H1 (cell line): ENCODE measurements at regions not wholly inside any gene's neighbourhood (a gene's known extent, or its start where the extent isn't known, plus 50 kb on each side); places are given as distances from the start of the nearest gene placed in this dataset.
"Not testable (repeated sequence)": the region's sequence is repeated elsewhere in the genome, so short reads cannot be mapped to it uniquely, and the experiment has no call there.

Experiments
- CTCF ChIA-PET: fragments of 300-600 bp; sonication (Branson Sonifier 250); formaldehyde crosslinking; loops from one replicate; lab custom pipeline; 2021; ENCODE audit not compliant: partially characterized antibody; lab: Charles Lee
- POLR2A ChIA-PET: fragments of 300-600 bp; sonication (Branson Sonifier 250); formaldehyde crosslinking; loops from one replicate; lab custom pipeline; 2021; ENCODE audit warnings: inconsistent platforms; ENCODE audit not compliant: partially characterized antibody; lab: Charles Lee
- DNase-seq, 2 experiments: peaks; one replicate each; pipeline versions ENCODE4 v3.0.0 to v3.0.0-alpha.2; 2010 to 2022; ENCODE audit warnings: low spot score in 2 of 2, low read depth in 1 of 2, mixed read lengths in 1 of 2
- FAIRE-seq: peaks from 2 replicates; lab custom pipeline; 2011; peaks lifted over from hg19 to GRCh38; lab: Jason Lieb, UNC
- H2AFZ ChIP-seq: 2 replicates; pipeline ENCODE4 v1.8.1; 2012; ENCODE audit warnings: low read length, inconsistent platforms
- H2AK5ac ChIP-seq: 2 replicates; pipeline ENCODE4 v1.6.1; 2013; ENCODE audit warnings: low read depth, low read length
- H2BK120ac ChIP-seq: replicated peaks from 2 replicates; pipeline ENCODE3; 2013; ENCODE audit warnings: low read depth, low read length, inconsistent platforms
- H2BK12ac ChIP-seq: 2 replicates; pipeline ENCODE4 v1.6.1; 2013; ENCODE audit warnings: low read depth, low read length
- H2BK15ac ChIP-seq: 2 replicates; pipeline ENCODE4 v1.6.1; 2013; ENCODE audit warnings: low read length
- H2BK20ac ChIP-seq: 2 replicates; pipeline ENCODE4 v1.6.1; 2013; ENCODE audit warnings: low read length
- H2BK5ac ChIP-seq: 2 replicates; pipeline ENCODE4 v1.6.1; 2013; ENCODE audit warnings: low read depth, low read length
- H3K14ac ChIP-seq: 2 replicates; pipeline ENCODE4 v1.6.1; 2013; ENCODE audit warnings: inconsistent platforms; ENCODE audit not compliant: insufficient read length
- H3K18ac ChIP-seq: 2 replicates; pipeline ENCODE4 v1.6.1; 2013; ENCODE audit warnings: low read length; ENCODE audit errors: extremely low read depth
- H3K23ac ChIP-seq: 2 replicates; pipeline ENCODE4 v1.6.1; 2013; ENCODE audit warnings: inconsistent platforms; ENCODE audit not compliant: insufficient read length
- H3K23me2 ChIP-seq: 2 replicates; pipeline ENCODE4 v1.6.1; 2013; ENCODE audit warnings: low read depth, low read length
- H3K27ac ChIP-seq: 2 replicates; pipeline ENCODE4 v1.6.1; 2011; ENCODE audit warnings: low read depth, low read length, inconsistent platforms
- H3K27me3 ChIP-seq, 4 experiments: replicated peaks in 1 of 4; 1 replicate in 1 of 4; 2 replicates in 3 of 4; pipeline versions ENCODE4 v1.6.1 to v1.8.1; 2011 to 2013; ENCODE audit warnings: low read length in 3 of 4, mild to moderate bottlenecking in 3 of 4, inconsistent platforms in 2 of 4, mixed read lengths in 2 of 4, moderate library complexity in 1 of 4; ENCODE audit not compliant: control insufficient read depth in 3 of 4, insufficient read depth in 3 of 4; ENCODE audit errors: extremely low read depth in 1 of 4
- H3K36me3 ChIP-seq, 4 experiments: 2 replicates each; pipeline versions ENCODE4 v1.6.1 to v1.8.1; 2011 to 2013; ENCODE audit warnings: mild to moderate bottlenecking in 4 of 4, low read length in 3 of 4, moderate library complexity in 2 of 4, control low read depth in 1 of 4, inconsistent platforms in 1 of 4; ENCODE audit not compliant: insufficient read depth in 4 of 4, control insufficient read depth in 2 of 4
- H3K4ac ChIP-seq: replicated peaks from 2 replicates; pipeline ENCODE3; 2013; ENCODE audit warnings: low read length, low read depth, mixed read lengths, inconsistent platforms; ENCODE audit not compliant: insufficient read length
- H3K4me1 ChIP-seq, 4 experiments: replicated peaks in 1 of 4; 1 replicate in 1 of 4; 2 replicates in 3 of 4; pipeline versions ENCODE4 v1.6.1 to v1.8.1; 2011 to 2013; ENCODE audit warnings: low read length in 3 of 4, inconsistent platforms in 2 of 4, mixed read lengths in 1 of 4; ENCODE audit not compliant: insufficient read depth in 4 of 4, control insufficient read depth in 3 of 4
- H3K4me2 ChIP-seq, 2 experiments: 2 replicates each; pipeline versions ENCODE4 v1.6.1 to v1.8.1; 2011 to 2013; ENCODE audit warnings: low read depth in 2 of 2, low read length in 2 of 2, control low read depth in 1 of 2, inconsistent platforms in 1 of 2, mild to moderate bottlenecking in 1 of 2; ENCODE audit not compliant: insufficient read depth in 1 of 2
- H3K4me3 ChIP-seq, 4 experiments: fragments of 200-600, 300-600 bp in 1 of 4; sonication (generic), shearing (Covaris generic), sonication (Bioruptor Twin) in 1 of 4; 2 replicates each; pipeline versions ENCODE4 v1.5.1 to v1.8.1; 2011 to 2016; ENCODE audit warnings: low read length in 4 of 4, low read depth in 3 of 4, control low read depth in 2 of 4, inconsistent platforms in 2 of 4, mild to moderate bottlenecking in 2 of 4, mixed read lengths in 1 of 4, moderate library complexity in 1 of 4; ENCODE audit not compliant: insufficient read depth in 2 of 4; ENCODE audit errors: extremely low read depth in 1 of 4
- H3K56ac ChIP-seq: replicated peaks from 2 replicates; pipeline ENCODE3; 2013; ENCODE audit warnings: low read depth, mild to moderate bottlenecking, mixed read lengths, low read length, inconsistent platforms; ENCODE audit not compliant: insufficient read length
- H3K79me1 ChIP-seq: 2 replicates; pipeline ENCODE4 v1.6.1; 2013; ENCODE audit warnings: low read depth, low read length, control low read depth
- H3K79me2 ChIP-seq, 2 experiments: 2 replicates each; pipeline versions ENCODE4 v1.6.1 to v1.8.1; 2012 to 2013; ENCODE audit warnings: low read length in 2 of 2, mild to moderate bottlenecking in 2 of 2, inconsistent platforms in 1 of 2; ENCODE audit not compliant: insufficient read depth in 2 of 2, control insufficient read depth in 1 of 2
- H3K9ac ChIP-seq, 4 experiments: replicated peaks in 1 of 4; 1 replicate in 1 of 4; 2 replicates in 3 of 4; pipeline versions ENCODE4 v1.6.1 to v1.8.1; 2011 to 2013; ENCODE audit warnings: low read depth in 3 of 4, low read length in 3 of 4, control low read depth in 2 of 4, mild to moderate bottlenecking in 2 of 4, moderate library complexity in 2 of 4, inconsistent platforms in 1 of 4; ENCODE audit errors: extremely low read depth in 1 of 4
- H3K9me3 ChIP-seq, 2 experiments: 2 replicates each; pipeline versions ENCODE4 v1.6.1 to v1.8.1; 2012 to 2013; ENCODE audit warnings: mild to moderate bottlenecking in 2 of 2, moderate library complexity in 2 of 2, control low read depth in 1 of 2, inconsistent platforms in 1 of 2, low read depth in 1 of 2, low read length in 1 of 2, mixed read lengths in 1 of 2; ENCODE audit not compliant: insufficient read depth in 2 of 2
- H4K20me1 ChIP-seq, 2 experiments: replicated peaks in 1 of 2; 2 replicates each; pipeline versions ENCODE3 to v1.8.1; 2011 to 2013; ENCODE audit warnings: inconsistent platforms in 2 of 2, low read length in 2 of 2, mild to moderate bottlenecking in 1 of 2; ENCODE audit not compliant: insufficient read depth in 2 of 2, control insufficient read depth in 1 of 2
- H4K5ac ChIP-seq: 2 replicates; pipeline ENCODE4 v1.6.1; 2013; ENCODE audit warnings: low read length, low read depth, mixed read lengths, inconsistent platforms; ENCODE audit not compliant: insufficient read length
- H4K8ac ChIP-seq: 2 replicates; pipeline ENCODE4 v1.8.0; 2013; ENCODE audit warnings: mild to moderate bottlenecking, moderate library complexity, low read length, inconsistent platforms; ENCODE audit not compliant: insufficient read depth; ENCODE audit errors: extremely low read depth
- H4K91ac ChIP-seq: replicated peaks from 2 replicates; pipeline ENCODE3; 2013; ENCODE audit warnings: low read length, mixed read lengths, inconsistent platforms; ENCODE audit not compliant: insufficient read length
- WGBS, 2 experiments: shearing (Covaris generic) in 1 of 2; methylation state at CpG; one replicate each; pipeline versions ENCODE4 v1.1.6 to v1.1.7; 2013 to 2015; ENCODE audit warnings: low lambda C conversion rate in 2 of 2, mixed read lengths in 2 of 2, inconsistent platforms in 1 of 2, low coverage in 1 of 2, missing lambda C conversion rate in 1 of 2; ENCODE audit not compliant: insufficient replicate concordance in 2 of 2, insufficient coverage in 1 of 2, insufficient read length in 1 of 2; ENCODE audit errors: extremely low coverage in 1 of 2, missing lambda C conversion rate in 1 of 2; 5-methylcytosine and 5-hydroxymethylcytosine counted together

DNA sequence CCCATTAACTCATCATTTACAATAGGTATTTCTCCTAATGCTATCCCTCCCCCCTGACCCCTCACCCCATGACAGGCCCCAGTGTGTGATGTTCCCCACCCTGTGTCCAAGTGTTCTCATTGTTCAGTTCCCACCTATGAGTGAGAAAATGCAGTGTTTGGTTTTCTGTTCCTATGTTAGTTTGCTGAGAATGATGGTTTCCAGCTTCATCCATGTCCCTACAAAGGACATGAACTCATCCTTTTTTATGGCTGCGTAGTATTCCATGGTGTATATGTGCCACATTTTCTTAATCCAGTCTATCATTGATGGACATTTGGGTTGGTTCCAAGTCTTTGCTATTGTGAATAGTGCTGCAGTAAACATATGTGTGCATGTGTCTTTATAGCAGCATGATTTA, 378.3 kb downstream of the HLX start:
- H4K5ac ChIP-seq, H3K9me3 ChIP-seq, POLR2A ChIA-PET, H3K4me1 ChIP-seq, H3K36me3 ChIP-seq, H2BK20ac ChIP-seq, H3K9ac ChIP-seq, H3K4me2 ChIP-seq, CTCF ChIA-PET, H2AFZ ChIP-seq, H2BK15ac ChIP-seq, H2BK5ac ChIP-seq, H4K20me1 ChIP-seq, H3K4ac ChIP-seq, H3K18ac ChIP-seq, H3K56ac ChIP-seq, H3K27ac ChIP-seq, H2BK120ac ChIP-seq, H3K4me3 ChIP-seq, H3K79me1 ChIP-seq, H3K14ac ChIP-seq, H3K79me2 ChIP-seq, H4K91ac ChIP-seq, H2BK12ac ChIP-seq, H3K23ac ChIP-seq, H3K27me3 ChIP-seq, H2AK5ac ChIP-seq, H3K23me2 ChIP-seq, H4K8ac ChIP-seq, DNase-seq, FAIRE-seq: not testable (repeated sequence)
- 100% methylated on average over 1 of the region's 1 CpG; no CpG with 5 or more reads in 1 of the 2 experiments for WGBS, 2 experiments

DNA sequence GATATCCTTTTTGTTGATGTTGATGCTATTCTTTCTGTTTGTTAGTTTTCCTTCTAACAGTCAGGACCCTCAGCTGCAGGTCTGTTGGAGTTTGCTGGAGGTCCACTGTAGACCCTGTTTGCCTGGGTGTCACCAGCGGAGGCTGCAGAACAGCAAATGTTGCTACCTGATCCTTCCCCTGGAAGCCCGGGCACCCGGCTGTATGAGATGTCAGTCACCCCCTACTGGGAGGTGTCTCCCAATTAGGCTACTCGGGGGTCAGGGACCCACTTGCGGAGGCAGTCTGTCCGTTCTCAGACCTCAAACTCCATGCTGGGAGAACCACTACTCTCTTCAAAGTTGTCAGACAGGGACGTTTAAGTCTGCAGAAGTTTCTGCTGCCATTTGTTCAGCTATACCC, 383.4 kb downstream of the HLX start:
- DNase-seq, H2AK5ac ChIP-seq, H3K4ac ChIP-seq, H3K18ac ChIP-seq, H3K23ac ChIP-seq, H2BK15ac ChIP-seq, H4K8ac ChIP-seq, H2BK120ac ChIP-seq, H3K27ac ChIP-seq, H4K91ac ChIP-seq, H3K56ac ChIP-seq, H2BK5ac ChIP-seq, H2BK12ac ChIP-seq, H3K79me1 ChIP-seq, H3K4me1 ChIP-seq, H3K14ac ChIP-seq, H3K23me2 ChIP-seq, H2AFZ ChIP-seq, POLR2A ChIA-PET, H3K27me3 ChIP-seq, H3K36me3 ChIP-seq, H4K5ac ChIP-seq, H4K20me1 ChIP-seq, H2BK20ac ChIP-seq, H3K4me2 ChIP-seq, FAIRE-seq, H3K9ac ChIP-seq, H3K4me3 ChIP-seq, H3K79me2 ChIP-seq: not testable (repeated sequence)
- WGBS, 2 experiments: 94% methylated on average over 7 of the region's 7 CpGs; no CpG with 5 or more reads in 1 of the 2 experiments
- CTCF ChIA-PET: interaction anchor here (1.1 to 4.0 kb wide), 6 partner anchors 11 to 176 kb away, joined by 3 to 42 read pairs (median 6); no protein-coding TSS in a partner anchor
- H3K9me3 ChIP-seq: peaks cover 8 to 12% of the 10 kb centered on the region in 2 experiments
